K562 (cell line): ENCODE measurements at regions not wholly inside any gene's neighbourhood (a gene's known extent, or its start where the extent isn't known, plus 50 kb on each side); places are given as distances from the start of the nearest gene placed in this dataset.

Experiments used
- ATAC-seq: fragments of 200-7000 bp; cut with Tn5 transposase; 3 replicates; pipeline ENCODE4 v1.9.1; 2020; ENCODE audit warnings: moderate library complexity
- BruUV-seq: library from RNA; stranded (reverse); fragments of 400-500 nt; replicated peaks from 2 replicates; lab custom pipeline; 2021; lab: Mats Ljungman, UMichigan
- CTCF ChIA-PET: fragments of 300-600 bp; formaldehyde crosslinking; extraction: SDS; loops from one replicate; lab custom pipeline; 2021; ENCODE audit warnings: low intra/inter-chr PET ratio; lab: Yijun Ruan, JAX
- POLR2A ChIA-PET: fragments of 300-600, 350-650 bp; sonication (Branson Sonifier 250); formaldehyde crosslinking; extraction: SDS; loops from one replicate; lab custom pipeline; 2021; ENCODE audit warnings: antibody characterized with exemption, inconsistent platforms; lab: Yijun Ruan, JAX
- DNase-seq, 4 experiments: peaks; one replicate each; pipeline versions ENCODE4 v3.0.0 to v3.0.0-alpha.2; 2011 to 2018; ENCODE audit warnings: low spot score in 3 of 4, mixed read lengths in 3 of 4; ENCODE audit errors: extremely low read depth in 1 of 4
- FAIRE-seq: peaks from 2 replicates; lab custom pipeline; 2011; peaks lifted over from hg19 to GRCh38; lab: Jason Lieb, UNC
- H2AFZ ChIP-seq: 2 replicates; pipeline ENCODE4 v1.6.0; 2011; ENCODE audit warnings: low read depth, low read length, control low read depth, inconsistent platforms
- H3K27ac ChIP-seq: fragments of 200-600 bp; 3 replicates; pipeline ENCODE4 v1.8.0; 2011; ENCODE audit warnings: low read depth, mild to moderate bottlenecking, control low read depth, inconsistent platforms, low read length, moderate library complexity, mixed read lengths; ENCODE audit errors: extremely low read depth
- H3K27me3 ChIP-seq, 2 experiments: fragments of 300-600 bp in 1 of 2; 2 replicates in 1 of 2; 3 replicates in 1 of 2; pipeline versions ENCODE4 v1.6.0 to v1.8.0; 2011; ENCODE audit warnings: inconsistent platforms in 2 of 2, low read length in 2 of 2, mild to moderate bottlenecking in 1 of 2, mixed read lengths in 1 of 2, moderate library complexity in 1 of 2; ENCODE audit not compliant: control insufficient read depth in 2 of 2, insufficient read depth in 2 of 2
- H3K36me3 ChIP-seq: fragments of 300-600 bp; 3 replicates; pipeline ENCODE4 v1.8.0; 2011; ENCODE audit warnings: mild to moderate bottlenecking, low read length, inconsistent platforms; ENCODE audit not compliant: control insufficient read depth, insufficient read depth
- H3K4me1 ChIP-seq, 2 experiments: fragments of 200-600 bp in 1 of 2; replicated peaks in 1 of 2; 2 replicates in 1 of 2; 3 replicates in 1 of 2; pipeline versions ENCODE4 v1.5.1 to v1.8.0; 2011; ENCODE audit warnings: inconsistent platforms in 2 of 2, low read length in 2 of 2, mild to moderate bottlenecking in 1 of 2, mixed read lengths in 1 of 2, moderate library complexity in 1 of 2; ENCODE audit not compliant: control insufficient read depth in 2 of 2, insufficient read depth in 2 of 2
- H3K4me2 ChIP-seq: 2 replicates; pipeline ENCODE4 v1.6.1; 2011; ENCODE audit warnings: low read length, control low read depth, inconsistent platforms, mixed read lengths; ENCODE audit not compliant: insufficient read depth
- H3K4me3 ChIP-seq: fragments of 200-600 bp; sonication (generic), shearing (Covaris generic); 2 replicates; pipeline ENCODE4 v1.5.1; 2016; ENCODE audit warnings: control low read depth, inconsistent platforms
- H3K79me2 ChIP-seq: fragments of 200-600 bp; 3 replicates; pipeline ENCODE4 v1.8.0; 2011; ENCODE audit warnings: low read length, inconsistent platforms; ENCODE audit not compliant: control insufficient read depth, insufficient read depth
- H3K9ac ChIP-seq, 2 experiments: 2 replicates each; pipeline versions ENCODE4 v1.6.0 to v1.6.1; 2011; ENCODE audit warnings: low read depth in 2 of 2, low read length in 2 of 2, control low read depth in 1 of 2, inconsistent platforms in 1 of 2, mild to moderate bottlenecking in 1 of 2, mixed read lengths in 1 of 2; ENCODE audit not compliant: insufficient read depth in 1 of 2
- H3K9me1 ChIP-seq: one replicate; pipeline ENCODE4 v1.6.0; 2011; ENCODE audit warnings: inconsistent platforms, mild to moderate bottlenecking, low read length, moderate library complexity; ENCODE audit not compliant: control insufficient read depth, insufficient read depth
- H3K9me3 ChIP-seq: replicated peaks from 2 replicates; pipeline ENCODE4 v1.5.1; 2011; ENCODE audit warnings: low read depth, low read length, inconsistent platforms; ENCODE audit not compliant: control insufficient read depth, insufficient read depth
- H4K20me1 ChIP-seq: replicated peaks from 2 replicates; pipeline ENCODE4 v1.6.1; 2011; ENCODE audit warnings: low read length, inconsistent platforms, mixed read lengths; ENCODE audit not compliant: control insufficient read depth, insufficient read depth
- CEBPB ChIP-seq: fragments of 450-650 bp; IDR thresholded peaks from 2 replicates; pipeline ENCODE4 v1.6.1; 2016; ENCODE audit warnings: missing genetic modification characterization, missing compliant biosample characterization
- DDX20 ChIP-seq: fragments of 450-650 bp; IDR thresholded peaks from 2 replicates; pipeline ENCODE4 v1.6.1; 2016; ENCODE audit warnings: missing genetic modification characterization, low read depth, mild to moderate bottlenecking, missing compliant biosample characterization, moderate library complexity
- EP300 ChIP-seq: IDR thresholded peaks from 2 replicates; pipeline ENCODE4 v1.6.1; 2012; ENCODE audit warnings: low read length, improper control_type of control experiment
- ESRRB ChIP-seq: fragments of 250-450 bp; sonication (Bioruptor Pico); IDR thresholded peaks from 2 replicates; pipeline ENCODE4 v1.5.0; 2020; ENCODE audit warnings: mild to moderate bottlenecking, moderate library complexity, borderline replicate concordance
- FOXA3 ChIP-seq, 2 experiments: fragments of 450-650 bp in 1 of 2; sonication (generic) in 1 of 2; formaldehyde crosslinking; IDR thresholded peaks in 1 of 2; conservative IDR thresholded peaks in 1 of 2; 2 replicates each; pipeline versions ENCODE4 v1.4.0 to v1.8.0; 2020 to 2022; ENCODE audit warnings: mild to moderate bottlenecking in 2 of 2, missing genetic modification reagents in 1 of 2
- PBX2 ChIP-seq, 2 experiments: IDR thresholded peaks in 1 of 2; conservative IDR thresholded peaks in 1 of 2; 2 replicates each; pipeline ENCODE4 v1.6.1; 2016; ENCODE audit warnings: low read depth in 2 of 2, mild to moderate bottlenecking in 1 of 2, missing compliant biosample characterization in 1 of 2, missing genetic modification characterization in 1 of 2, moderate library complexity in 1 of 2
- PYGO2 ChIP-seq: fragments of 450-650 bp; IDR thresholded peaks from 2 replicates; pipeline ENCODE4 v1.6.1; 2016; ENCODE audit warnings: mild to moderate bottlenecking, missing genetic modification characterization, moderate library complexity, missing compliant biosample characterization
- TSHZ1 ChIP-seq: fragments of 250-450 bp; sonication (Bioruptor Pico); IDR thresholded peaks from 2 replicates; pipeline ENCODE4 v1.4.0; 2020; ENCODE audit warnings: mild to moderate bottlenecking, moderate library complexity
- ZBTB17 ChIP-seq: fragments of 450-650 bp; formaldehyde crosslinking; IDR thresholded peaks from 2 replicates; pipeline ENCODE4 v1.4.0; 2020; ENCODE audit warnings: mild to moderate bottlenecking
- ZNF12 ChIP-seq: sonication (generic); formaldehyde crosslinking; IDR thresholded peaks from 2 replicates; pipeline ENCODE4 v1.4.0; 2020; ENCODE audit warnings: mild to moderate bottlenecking, missing genetic modification reagents
- ZNF3 ChIP-seq: fragments of 250-450 bp; sonication (Bioruptor Pico); IDR thresholded peaks from 2 replicates; pipeline ENCODE4 v1.5.0; 2021; ENCODE audit warnings: mild to moderate bottlenecking, moderate library complexity
- ZNF316 ChIP-seq: fragments of 450-650 bp; IDR thresholded peaks from 2 replicates; pipeline ENCODE4 v1.6.1; 2016
- ZNF518B ChIP-seq: fragments of 250-450 bp; sonication (Bioruptor Pico); IDR thresholded peaks from 2 replicates; pipeline ENCODE4 v1.5.0; 2021; ENCODE audit warnings: mild to moderate bottlenecking, moderate library complexity
- in situ Hi-C: fragments of 300-500 bp; cut with MboI; formaldehyde crosslinking; loops from 4 replicates; pipeline ENCODE4 v1.15.0; 2018; ENCODE audit warnings: inconsistent platforms, mixed read lengths
- intact Hi-C: fragments of 100-400 bp; cut with micrococcal nuclease; formaldehyde crosslinking; loops from 2 replicates; pipeline ENCODE4 v1.14.2; 2022

GRCh38 chr18:14905350-14905749 lies 157.4 kb downstream of the ANKRD30B start:
- no peaks in the 10 kb centered on the region for H3K4me1 ChIP-seq
- FAIRE-seq: no peak
- TF ChIP-seq EP300: no peak
- TF ChIP-seq ZNF316: no peak
- TF ChIP-seq CEBPB (tag): no peak
- no peak for TF ChIP-seq ESRRB (CRISPR knock-in tag)
- no peak for TF ChIP-seq PBX2 (CRISPR knock-in tag; IDR thresholded peaks at IDR 0.05; ENCODE audit: low read depth)
- TF ChIP-seq PBX2 (tag; conservative IDR thresholded peaks at IDR 0.05; ENCODE audit: low read depth): no peak
- TF ChIP-seq ZBTB17: no peak
- TF ChIP-seq ZNF12 (CRISPR knock-in tag): no peak
- TF ChIP-seq FOXA3 (CRISPR knock-in tag; conservative IDR thresholded peaks at IDR 0.05 in 1 of 2, IDR thresholded peaks at IDR 0.05 in 1 of 2): no peak
- no peak for TF ChIP-seq ZNF3
- TF ChIP-seq PYGO2: no peak
- no peak for TF ChIP-seq TSHZ1 (CRISPR knock-in tag)
- no peak for TF ChIP-seq DDX20 (tag)
- TF ChIP-seq ZNF518B (CRISPR knock-in tag): no peak

More at GRCh38 chr18:14905350-14905749, 157.4 kb downstream of the ANKRD30B start:
- Histone ChIP-seq H3K27me3 (no peaks in the 10 kb centered on the region), H3K9me1 (no peaks in the 10 kb centered on the region), H3K9ac (no peak overlapping the region), H3K36me3 (no peaks in the 10 kb centered on the region), H4K20me1 (no peaks in the 10 kb centered on the region), H3K4me2 (no peak overlapping the region), H3K27ac (no peak overlapping the region), H3K4me3 (no peak overlapping the region), H2AFZ (no peak overlapping the region), H3K9me3 (no peaks in the 10 kb centered on the region), H3K79me2 (no peaks in the 10 kb centered on the region)
- POLR2A ChIA-PET: no interaction called here
- DNase-seq (no peak), ATAC-seq (no peak)
- intact Hi-C loops (no loop called here), in situ Hi-C loops (no loop called here)
- no TSS peak for BruUV-seq
- CTCF ChIA-PET: no interaction called here
